Hematopoietic multipotent progenitor cell treated with erythropoietin and hydrocortisone succinate and interleukin-3 and kit ligand, for 17 days (in vitro differentiated cells): ENCODE measurements at regions not wholly inside any gene's neighbourhood (a gene's known extent, or its start where the extent isn't known, plus 50 kb on each side); places are given as distances from the start of the nearest gene placed in this dataset.

Experiments used
- DNase-seq: peaks from one replicate; pipeline ENCODE4 v3.0.0-alpha.2; 2015; ENCODE audit warnings: low spot score

DNA sequence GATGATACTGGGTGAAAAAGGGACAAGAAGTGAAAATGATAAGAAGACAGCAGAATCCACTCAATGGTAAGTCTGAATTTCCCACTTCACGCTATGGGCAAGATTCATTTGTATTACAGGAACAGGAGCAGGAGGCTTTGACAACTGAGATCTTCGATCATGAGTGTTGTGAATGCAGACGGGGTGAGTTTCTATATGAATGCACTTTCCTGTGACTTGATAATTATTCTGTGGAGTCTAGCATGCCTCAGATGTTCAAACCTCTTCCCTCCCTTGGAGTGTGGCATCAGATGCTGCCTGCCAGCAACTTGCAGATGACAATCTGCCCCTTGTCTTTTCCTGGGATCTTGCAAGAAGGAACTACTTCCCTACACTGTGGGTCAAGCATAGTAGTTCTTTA lies 225.4 kb downstream of the HLX start:
- DNase-seq, result no peak

DNA sequence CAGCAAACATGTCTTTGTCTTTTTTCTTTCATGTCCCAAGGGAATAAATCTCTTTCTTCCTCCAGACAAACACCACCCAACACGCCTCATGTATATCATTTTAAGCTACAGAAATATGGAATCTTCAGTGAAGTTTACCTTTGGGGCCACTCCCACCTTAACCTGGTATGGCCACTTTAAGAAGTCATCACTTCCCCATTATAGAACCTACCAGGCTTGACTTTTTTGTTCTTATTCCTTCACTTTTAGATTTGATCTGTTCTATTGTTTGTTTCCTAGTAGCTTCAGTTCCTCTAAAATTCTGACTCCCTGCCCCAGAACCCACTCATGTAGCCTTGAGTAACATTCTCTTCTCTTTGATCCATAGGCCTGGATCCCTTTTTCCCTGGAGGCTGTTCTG lies 226.3 kb downstream of the HLX start:
- no peak for DNase-seq

DNA sequence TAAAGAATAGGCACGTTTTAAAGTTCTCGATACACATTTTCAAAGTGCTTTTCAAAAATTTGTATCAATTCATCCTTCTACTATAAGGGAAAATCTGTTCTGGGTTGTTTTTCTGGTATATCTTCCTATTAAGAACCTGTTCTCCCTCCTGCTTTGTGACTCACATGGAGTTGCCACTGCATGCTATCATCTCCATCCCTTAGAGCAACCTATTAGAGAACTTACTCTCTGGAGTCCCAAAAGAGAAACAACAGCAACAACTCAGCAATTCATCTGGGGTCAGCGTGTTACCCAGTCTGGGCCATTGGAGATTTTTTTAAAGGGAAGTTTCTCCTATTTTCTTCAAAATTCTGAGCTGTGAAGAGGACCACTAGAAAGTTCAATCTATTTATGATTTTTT lies 227.4 kb downstream of the HLX start:
- no peak for DNase-seq

DNA sequence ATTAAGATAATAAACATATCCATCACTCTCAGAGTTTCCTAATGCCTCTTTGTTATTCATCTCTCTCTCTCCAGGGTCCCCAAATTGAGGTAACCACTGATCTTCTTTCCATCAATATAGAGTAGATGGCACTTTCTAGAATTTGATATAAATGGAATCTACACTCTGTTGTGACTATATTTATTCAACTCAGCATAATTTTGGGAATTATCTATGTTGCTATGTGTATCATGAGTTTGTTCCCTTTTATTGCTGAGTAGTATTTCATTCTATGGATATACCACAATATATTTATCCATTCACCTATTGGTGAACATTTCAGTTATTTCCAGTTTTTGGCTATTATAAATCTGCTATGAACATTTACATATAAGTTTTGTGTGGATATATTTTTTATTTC lies 230.7 kb downstream of the HLX start:
- no peak for DNase-seq

DNA sequence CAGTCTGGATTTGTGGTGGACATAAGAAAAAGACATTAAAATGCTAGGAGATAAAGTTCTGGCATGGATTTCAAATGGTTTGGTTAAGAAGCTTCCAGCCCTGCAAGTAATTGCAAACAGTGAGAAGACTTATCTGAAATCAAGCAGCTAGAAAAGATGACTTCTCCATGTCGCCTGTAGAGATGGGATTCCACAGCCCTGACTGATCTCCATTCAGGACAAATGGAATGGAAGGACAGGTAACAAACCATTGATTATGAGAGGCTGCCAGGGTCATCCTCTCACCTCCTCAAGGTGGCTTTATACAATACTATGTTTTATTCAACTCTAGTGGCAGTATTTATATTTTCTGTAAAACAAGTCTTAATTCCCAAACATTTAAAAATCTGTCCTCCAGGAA lies 237.9 kb downstream of the HLX start:
- no peak for DNase-seq

DNA sequence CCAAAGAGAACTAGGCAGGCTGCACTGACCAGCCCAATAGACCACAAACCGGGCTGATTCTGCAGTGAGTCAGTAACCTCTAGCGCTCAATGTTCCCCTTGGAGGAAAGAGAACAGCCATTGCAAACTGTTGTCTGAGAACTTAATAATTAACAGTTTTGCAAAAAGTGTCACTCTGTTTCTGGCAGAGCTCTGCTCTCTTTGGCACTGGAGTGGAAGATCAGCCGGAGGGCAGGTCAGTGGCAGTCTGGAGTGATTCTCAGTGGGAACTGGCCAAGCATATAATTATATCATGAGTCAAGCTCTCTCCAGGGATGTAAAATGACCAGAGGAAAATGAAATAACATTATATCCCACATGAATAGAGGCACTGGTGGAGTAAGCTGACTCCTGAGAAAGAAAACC lies 238.3 kb downstream of the HLX start:
- no peak for DNase-seq

DNA sequence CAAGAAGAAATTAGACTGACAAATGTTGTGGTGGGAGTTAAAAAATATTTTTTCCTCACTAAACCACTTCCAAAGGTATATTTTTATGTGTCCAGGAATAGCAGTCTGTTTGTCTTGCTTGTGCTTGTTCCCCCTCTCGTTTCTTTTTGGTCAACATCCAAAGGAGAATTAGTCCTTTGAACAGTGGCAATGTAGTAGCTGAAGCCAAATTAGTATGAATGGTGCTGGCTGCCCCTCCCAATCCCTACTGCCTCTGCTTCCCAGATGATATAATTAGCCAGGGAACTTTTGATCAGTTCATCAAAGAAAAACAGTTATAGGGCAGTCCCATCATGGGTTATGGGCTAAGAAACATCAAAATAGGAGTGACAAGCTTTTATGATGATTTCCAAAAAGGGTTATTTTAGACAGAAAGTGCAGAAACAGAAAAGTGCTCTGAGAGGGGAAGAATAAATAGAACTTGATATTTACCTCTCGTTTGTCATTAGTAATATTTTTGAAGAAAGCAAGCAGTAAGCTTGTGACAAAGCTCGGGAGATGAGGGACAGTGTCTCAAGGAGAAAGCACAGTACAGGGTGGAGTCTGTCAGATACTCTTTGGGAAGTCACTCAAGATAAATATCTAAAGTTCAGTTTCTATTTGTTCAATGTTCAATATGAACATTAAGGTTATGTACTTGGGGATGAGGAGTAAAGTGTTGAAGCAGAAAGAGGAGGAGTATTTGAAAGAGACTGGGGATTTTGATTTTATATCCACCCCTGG lies 239.1 kb downstream of the HLX start:
- DNase-seq, result no peak

DNA sequence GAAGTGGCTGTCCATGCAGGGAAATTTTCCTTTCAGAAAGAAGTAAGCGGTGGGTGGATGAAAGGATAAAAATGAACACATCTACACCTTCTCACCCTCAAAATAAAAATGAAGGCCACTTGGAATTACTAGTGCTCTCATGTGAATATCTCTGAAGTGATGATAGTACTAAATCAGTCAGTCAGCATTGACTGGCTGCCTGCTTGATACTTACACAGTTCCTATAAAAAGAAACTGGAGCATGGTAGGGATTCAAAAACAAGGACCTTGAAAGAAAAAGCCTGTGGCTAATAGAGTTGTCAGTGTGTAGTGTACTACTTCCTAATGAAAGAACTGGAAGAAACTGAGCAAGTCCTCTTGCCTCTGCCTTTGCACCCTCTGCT lies 239.7 kb downstream of the HLX start:
- DNase-seq, result no peak

DNA sequence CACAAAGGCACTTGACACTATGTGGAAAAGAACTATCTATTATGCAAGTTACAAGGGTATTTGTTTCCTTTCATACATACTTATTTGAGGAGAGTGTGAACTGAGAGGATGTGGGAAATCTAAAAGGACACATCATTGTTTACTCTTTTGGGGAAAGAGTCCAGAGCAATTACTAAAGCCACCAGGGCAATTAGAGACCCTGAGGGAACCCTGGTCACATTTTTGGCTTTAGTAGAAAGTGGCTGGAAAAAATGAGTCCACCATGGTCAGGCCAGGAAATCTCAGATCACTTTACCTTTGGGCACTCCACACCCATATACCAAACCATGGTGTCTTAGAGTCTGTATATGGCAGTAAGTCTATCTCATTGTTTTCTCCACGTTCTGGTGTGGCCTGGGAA lies 243.3 kb downstream of the HLX start:
- no peak for DNase-seq

DNA sequence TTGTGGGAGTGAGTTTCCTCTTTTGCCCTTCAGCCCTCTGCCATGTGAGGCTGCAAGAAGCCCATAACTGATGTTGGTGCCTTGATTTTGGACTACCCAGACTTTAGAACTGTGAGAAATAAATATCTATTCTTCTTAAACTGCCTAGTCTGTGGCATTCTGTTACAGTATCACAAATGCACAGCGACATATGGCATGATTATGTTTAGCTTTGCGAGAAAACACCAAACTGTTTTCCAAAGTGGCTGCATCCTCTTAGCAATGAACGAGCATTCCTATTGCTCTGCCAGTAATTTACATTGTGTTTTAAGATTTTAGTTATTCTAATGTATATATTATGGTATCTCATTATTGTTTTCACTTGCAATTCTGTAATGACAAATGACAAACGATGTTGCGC lies 246.7 kb downstream of the HLX start:
- no peak for DNase-seq

DNA sequence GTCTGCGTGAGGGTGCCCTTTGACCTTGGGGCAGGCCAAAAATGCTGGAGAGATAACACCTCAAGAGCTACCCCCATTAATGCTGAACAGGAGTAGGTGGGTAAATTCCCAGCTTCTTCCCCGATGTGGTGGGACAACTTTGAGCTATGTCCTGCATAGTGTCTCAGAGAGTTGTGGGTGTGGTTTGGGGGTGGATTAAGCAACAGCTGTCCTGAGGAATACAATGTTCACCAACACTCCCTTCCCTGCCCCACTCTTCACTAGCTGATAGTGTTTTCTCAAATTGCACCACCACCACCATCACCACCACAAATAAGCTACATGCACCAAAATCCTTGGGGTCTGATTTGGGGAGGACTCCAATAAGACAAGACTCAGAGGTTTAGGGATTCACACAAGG lies 258.4 kb downstream of the HLX start:
- no peak for DNase-seq

DNA sequence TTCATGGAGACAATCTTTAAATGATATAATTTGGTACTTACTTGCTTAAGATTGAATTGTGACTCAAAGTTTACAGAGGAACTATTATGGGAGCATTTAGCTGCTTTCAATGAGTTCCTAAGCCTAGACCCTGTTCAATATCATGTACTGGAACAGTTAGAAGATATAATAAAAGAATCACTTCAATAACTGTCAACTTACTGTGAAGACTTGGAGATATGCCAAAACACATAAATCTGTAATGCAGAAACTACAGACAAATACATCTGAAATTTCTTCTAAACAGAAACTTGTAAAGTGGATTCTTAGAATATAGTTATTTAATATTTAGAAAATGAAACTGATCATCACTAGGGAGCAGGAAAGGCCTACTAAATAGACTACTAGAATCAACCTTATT lies 259.3 kb downstream of the HLX start:
- DNase-seq, result no peak

DNA sequence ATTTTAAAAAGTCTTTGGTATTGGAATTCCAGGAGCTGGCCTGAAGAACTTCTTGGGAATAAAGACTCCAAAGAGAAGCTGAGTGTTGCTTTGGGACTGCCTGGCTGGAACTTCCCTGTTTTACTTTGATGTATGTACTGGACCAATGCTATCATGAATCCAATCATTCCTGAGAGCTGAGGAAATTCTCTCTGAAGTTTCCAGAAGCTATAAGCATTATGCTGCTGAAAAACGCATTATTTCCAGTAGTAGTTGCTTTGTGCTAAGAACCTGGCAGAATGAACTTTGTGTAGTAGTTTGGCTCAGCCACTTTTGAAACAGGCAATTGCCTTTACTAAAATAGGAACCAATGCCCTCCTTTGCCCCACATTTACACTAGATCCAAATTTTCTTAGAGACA lies 260.7 kb downstream of the HLX start:
- DNase-seq, result no peak

DNA sequence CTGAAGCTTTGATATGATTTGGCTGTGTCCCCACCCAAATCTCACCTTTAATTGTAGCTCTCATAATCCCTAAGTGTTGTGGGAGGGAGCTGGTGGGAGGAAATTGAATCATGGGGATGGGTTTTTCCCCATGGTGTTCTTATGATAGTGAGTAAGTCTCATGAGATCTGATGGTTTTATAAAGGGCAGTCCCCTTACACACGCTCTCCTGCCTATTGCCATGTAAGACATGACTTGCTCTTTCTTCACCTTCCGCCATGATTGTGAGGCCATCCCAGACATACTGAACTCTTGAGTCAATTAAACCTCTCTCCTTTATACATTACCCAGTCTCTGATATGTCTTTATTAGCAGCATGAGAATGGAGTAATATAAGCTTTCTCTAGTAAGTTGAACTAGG lies 261.9 kb downstream of the HLX start:
- DNase-seq, result no peak

DNA sequence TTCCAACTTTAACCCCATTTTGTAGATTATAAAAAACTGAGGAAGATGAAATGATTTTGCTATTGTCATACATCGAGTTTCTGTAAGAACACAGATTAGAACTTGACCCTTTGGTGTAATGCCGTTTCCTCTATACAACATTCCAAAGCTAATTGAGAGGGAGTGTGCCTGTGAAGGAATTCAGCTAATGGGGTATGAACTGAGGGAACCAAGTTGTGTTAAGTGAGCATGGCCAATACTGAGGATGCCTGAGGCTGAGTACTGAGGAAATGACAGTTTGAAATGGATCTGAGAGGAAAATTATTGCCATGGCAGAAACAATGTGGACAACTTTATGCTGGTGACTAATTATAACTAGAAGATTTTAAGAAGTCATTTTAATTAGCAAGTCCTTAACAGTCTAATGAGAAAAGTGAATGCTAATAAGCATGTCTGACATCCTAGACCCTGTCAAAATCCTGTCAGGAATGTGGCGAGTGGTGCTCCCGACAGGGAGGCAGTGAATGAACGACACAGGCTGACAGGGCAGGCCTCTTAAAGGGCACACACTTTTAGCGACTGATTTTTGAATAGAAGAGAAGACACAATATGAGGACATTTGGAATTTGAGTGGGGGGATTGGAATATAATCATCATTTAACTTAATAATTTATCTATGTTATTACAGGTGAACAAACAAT lies 262.5 kb downstream of the HLX start:
- no peak for DNase-seq

DNA sequence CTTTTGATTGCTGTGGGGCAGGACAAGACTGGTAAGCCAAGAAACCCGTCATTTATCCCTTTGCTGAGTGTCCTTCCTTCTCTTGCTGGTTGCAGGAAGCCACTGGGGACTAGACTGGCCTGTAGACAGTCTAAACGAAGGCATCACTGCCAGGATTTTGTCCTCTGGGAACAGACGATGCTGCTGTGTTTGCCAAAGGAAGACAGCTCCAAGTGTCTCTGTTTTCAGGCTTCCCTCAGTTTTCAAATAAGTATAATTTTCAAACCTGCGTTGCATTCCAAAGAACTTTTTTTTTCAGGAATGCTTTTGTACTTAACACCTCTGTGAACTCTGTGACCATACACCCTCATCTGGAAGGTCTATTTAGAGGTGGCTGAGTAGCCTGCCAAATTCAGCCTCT lies 269.4 kb downstream of the HLX start:
- no peak for DNase-seq

DNA sequence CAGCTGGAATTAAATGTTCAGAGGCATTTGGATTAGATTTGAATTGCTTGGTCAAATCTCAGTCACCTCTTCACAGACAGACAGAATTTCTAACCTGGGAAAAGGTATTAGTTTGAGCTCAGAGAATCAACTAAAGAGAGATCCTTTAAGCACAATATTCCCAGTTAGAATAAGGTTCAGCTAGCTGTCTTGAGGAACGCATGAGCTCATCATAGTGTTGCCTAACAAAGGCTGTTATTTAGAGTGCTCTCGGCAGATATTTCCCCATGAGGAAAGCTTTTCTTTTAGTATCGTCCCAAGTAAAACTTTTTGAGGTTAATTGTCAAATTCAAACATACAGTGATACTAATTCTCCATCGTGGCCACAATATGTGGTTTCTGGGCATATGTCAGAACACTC lies 269.9 kb downstream of the HLX start:
- no peak for DNase-seq

DNA sequence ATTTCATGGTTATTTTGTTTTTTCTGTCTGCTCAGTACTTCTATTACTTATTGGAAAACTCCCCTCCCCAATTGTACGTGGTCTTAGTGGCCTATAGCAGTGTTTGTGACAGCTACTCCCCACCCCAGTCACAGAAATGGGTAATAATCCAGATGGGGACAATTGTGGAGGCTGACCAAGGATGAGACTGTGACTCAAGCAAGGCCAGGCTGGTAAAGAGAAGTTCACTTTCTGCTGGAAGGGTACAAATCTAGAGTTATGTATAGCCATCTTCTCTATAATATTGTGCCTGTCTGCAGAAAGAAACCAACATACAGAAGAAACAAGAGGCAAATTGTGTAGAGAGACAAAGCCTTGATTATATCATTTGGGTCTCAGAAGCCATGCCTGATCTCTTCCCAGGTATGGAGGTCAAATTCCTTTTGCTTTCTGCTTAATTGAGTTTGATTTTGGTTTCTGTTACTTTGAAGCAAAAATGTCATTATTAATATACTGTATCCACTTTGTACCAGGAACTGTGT lies 270.4 kb downstream of the HLX start:
- DNase-seq, result no peak

DNA sequence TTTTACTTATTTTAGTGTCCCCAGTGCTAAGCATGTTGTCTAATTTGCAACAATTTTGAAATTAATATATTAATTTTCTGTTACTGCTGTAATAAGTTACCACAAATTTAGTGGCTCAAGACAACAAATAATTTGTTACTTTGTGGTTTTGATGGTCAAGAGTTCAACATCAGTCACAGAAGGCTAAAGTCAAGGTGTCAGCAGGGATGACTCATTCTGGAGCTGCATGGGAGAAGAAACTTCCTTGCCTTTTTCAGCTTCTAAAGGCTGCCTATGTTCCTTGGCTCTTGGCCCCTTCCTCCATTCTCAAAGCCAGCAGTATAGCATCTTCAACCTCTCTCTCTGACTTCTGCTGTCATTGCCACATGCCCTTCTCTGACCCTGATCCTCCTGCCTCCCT lies 271.8 kb downstream of the HLX start:
- DNase-seq, result no peak

DNA sequence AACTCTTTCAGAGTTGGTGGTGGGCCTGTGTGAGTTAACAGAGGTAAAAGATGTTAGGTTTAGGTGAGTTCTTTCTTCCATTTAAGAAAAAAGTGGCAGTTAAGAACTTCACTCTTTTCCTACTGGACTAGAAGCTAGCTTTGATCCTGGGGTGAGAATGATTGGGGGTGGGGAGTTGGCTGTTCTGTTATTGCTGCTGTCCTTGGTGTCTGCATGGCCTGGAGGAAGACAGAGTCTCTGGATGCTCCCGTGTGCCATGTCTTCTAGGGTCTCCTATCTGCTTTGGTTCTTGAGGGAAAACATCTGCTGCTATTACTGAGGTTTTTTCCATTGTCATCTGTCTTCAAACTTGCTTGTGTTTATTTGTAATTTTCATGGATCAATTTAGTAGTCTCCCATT lies 275.7 kb downstream of the HLX start:
- DNase-seq, result no peak

DNA sequence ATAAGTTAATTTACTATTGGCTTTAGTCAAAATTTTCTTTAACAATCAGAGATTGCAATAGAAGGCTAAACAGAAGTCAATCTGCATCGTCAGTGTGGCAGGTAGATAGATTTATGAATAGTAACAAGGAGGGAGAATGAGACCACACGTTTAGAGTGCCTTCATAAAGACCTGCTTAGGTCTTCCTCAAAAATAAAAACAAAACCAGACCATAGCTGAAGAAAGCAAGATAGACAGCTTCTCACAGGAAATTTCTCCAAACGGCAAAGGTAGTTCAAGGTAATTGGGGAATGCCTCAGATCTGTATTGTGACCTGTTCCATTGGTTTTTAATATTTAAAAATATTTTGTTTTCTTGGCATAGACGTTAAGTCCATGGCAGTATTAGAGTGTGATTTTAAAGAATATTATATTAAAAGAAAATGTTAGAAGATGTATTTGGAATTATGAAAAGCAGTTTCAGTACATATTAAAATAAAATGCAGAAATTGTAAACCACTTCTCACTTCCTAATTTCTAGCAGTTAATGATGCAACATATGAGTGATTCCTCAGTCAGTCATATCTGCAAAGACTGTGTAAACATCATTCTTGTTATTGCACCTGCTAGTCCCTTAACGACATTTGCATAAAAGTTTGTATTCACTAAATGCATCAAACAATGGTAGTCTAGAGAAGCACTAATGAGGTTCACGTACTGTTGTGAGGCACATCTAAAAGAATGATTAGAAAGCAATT lies 278.0 kb downstream of the HLX start:
- no peak for DNase-seq

DNA sequence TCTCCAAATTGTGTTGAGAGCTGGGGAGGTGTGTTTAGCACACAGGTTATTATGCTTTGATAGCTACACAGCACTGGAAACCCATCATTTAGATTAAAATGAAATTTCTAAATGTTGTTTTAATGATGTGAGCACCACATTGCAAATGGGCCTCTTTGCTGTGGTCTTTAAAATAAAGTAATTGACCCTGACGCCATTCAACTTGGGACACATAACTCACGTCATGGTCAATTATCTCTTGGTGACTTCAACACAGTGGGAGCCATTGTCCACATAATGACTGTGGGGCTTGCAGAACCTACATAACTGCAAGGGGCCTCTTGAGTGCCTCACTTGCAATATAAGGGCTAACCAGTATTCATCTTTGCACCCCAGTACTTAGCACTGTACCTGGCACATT lies 280.4 kb downstream of the HLX start:
- no peak for DNase-seq

DNA sequence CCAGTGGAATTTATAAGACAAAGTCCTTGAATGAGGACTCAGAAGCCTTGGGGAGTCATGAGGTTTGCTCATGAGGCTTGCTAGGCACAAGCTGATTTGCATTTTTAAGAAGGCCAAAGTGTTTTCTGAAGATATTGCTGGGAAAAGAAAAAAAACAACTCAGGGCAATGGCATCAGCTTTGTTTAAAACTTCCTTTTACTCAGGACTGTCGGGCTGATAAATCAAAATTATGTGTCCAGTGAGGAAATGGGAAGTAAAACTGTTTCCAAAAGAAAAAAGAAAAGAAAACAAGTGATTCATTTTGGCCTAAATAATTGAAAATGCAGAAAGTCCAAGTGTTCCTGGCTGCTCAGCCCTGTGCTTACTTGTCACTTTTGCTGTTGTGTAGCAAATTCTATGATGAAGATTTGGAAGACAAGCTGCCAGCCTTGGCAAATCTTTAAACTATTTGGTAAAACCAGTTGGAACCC lies 282.4 kb downstream of the HLX start:
- DNase-seq, result no peak
